ENCODE measurements at regions not wholly inside any gene's neighbourhood (a gene's known extent, or its start where the extent isn't known, plus 50 kb on each side); places are given as distances from the start of the nearest gene placed in this dataset.

DNA sequence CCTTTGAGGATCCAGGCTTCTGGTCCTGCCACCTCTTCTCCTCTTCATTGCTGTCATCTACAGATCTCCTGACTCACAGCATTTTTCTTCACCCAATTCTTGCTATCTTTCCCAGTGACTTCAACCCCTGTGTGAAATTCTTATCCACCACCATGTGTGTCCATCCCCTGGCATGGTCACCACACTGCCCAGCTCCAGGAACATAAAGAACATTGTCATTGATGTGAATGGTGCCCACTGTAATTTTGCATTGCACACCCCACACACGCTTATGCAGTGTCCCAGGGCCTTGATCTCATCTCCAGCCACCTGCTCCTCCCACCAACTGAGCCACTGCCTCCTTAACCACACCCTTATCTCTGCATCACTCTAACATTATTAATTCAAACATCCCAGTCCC is 85.3 kb downstream of the C1D start:
- H4K20me1 ChIP-seq (replicated peaks; ENCODE audit: control insufficient read depth, extremely low read depth, insufficient read depth, low read length): no peaks in the 10 kb centered on the region
- no peak for TF ChIP-seq EZH2 (IDR thresholded peaks at IDR 0.05; ENCODE audit: borderline replicate concordance, low read depth, low read length, severe bottlenecking)
- TF ChIP-seq POLR2A (IDR thresholded peaks at IDR 0.05; ENCODE audit: low read depth, low read length): no peak
- no peak for TF ChIP-seq MYC (IDR thresholded peaks at IDR 0.05; ENCODE audit: low read depth, low read length)
- TF ChIP-seq JUN (IDR thresholded peaks at IDR 0.05; ENCODE audit: borderline replicate concordance, insufficient read depth, insufficient read length, low read depth): no peak
- TF ChIP-seq, protein P1, sequence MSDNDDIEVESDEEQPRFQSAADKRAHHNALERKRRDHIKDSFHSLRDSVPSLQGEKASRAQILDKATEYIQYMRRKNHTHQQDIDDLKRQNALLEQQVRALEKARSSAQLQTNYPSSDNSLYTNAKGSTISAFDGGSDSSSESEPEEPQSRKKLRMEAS (IDR thresholded peaks at IDR 0.05; ENCODE audit: insufficient read depth, insufficient read length): no peak
- no peak for TF ChIP-seq FOS (IDR thresholded peaks at IDR 0.05; ENCODE audit: borderline replicate concordance, insufficient read depth, low read length)
- TF ChIP-seq GATA2 (IDR thresholded peaks at IDR 0.05; ENCODE audit: insufficient read depth, insufficient read length, low read depth, low read length): no peak
- TF ChIP-seq POLR2AphosphoS5 (IDR thresholded peaks at IDR 0.05; ENCODE audit: insufficient read depth, low read depth, low read length): no peak
- TF ChIP-seq, protein P2, sequence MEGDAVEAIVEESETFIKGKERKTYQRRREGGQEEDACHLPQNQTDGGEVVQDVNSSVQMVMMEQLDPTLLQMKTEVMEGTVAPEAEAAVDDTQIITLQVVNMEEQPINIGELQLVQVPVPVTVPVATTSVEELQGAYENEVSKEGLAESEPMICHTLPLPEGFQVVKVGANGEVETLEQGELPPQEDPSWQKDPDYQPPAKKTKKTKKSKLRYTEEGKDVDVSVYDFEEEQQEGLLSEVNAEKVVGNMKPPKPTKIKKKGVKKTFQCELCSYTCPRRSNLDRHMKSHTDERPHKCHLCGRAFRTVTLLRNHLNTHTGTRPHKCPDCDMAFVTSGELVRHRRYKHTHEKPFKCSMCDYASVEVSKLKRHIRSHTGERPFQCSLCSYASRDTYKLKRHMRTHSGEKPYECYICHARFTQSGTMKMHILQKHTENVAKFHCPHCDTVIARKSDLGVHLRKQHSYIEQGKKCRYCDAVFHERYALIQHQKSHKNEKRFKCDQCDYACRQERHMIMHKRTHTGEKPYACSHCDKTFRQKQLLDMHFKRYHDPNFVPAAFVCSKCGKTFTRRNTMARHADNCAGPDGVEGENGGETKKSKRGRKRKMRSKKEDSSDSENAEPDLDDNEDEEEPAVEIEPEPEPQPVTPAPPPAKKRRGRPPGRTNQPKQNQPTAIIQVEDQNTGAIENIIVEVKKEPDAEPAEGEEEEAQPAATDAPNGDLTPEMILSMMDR (IDR thresholded peaks at IDR 0.05; ENCODE audit: extremely low read depth in 1 of 2, insufficient read depth in 1 of 2, low read depth in 1 of 2, low read length in 2 of 2): no peak
- H3K27me3 ChIP-seq (ENCODE audit: control insufficient read depth in 2 of 2, insufficient read depth in 2 of 2, low read length in 2 of 2): no peaks in the 10 kb centered on the region
- H3K4me1 ChIP-seq (ENCODE audit: control insufficient read depth, extremely low read depth, insufficient read depth, low read length): peaks cover 6% of the 10 kb centered on the region
- no peaks in the 10 kb centered on the region for H3K9me1 ChIP-seq (replicated peaks; ENCODE audit: control insufficient read depth, extremely low read depth, insufficient read depth, low read length)
- H3K4me2 ChIP-seq (ENCODE audit: insufficient read depth, low read length): no peak overlapping the region
- no peak overlapping the region for H3K27ac ChIP-seq (ENCODE audit: insufficient read depth, low read depth, low read length)
- CTCF ChIA-PET: no interaction called here
- intact Hi-C loops (cut with micrococcal nuclease): no loop called here
- no peak overlapping the region for H3K4me3 ChIP-seq (replicated peaks in 1 of 3; ENCODE audit: insufficient read depth in 1 of 3, low read depth in 1 of 3, low read length in 3 of 3)
- FAIRE-seq (no peak), DNase-seq (ENCODE audit: low read depth, low spot score) (no peak)
- no peaks in the 10 kb centered on the region for H3K36me3 ChIP-seq (ENCODE audit: control insufficient read depth in 2 of 2, extremely low read depth in 1 of 2, insufficient read depth in 2 of 2, low read length in 2 of 2)
- BruUV-seq (replicated peaks): no TSS peak
- no peaks in the 10 kb centered on the region for H3K79me2 ChIP-seq (ENCODE audit: control insufficient read depth, insufficient read depth, low read length)
- H3K9ac ChIP-seq (replicated peaks; ENCODE audit: extremely low read depth, insufficient read depth, low read length): no peak overlapping the region
- H3K9me3 ChIP-seq (replicated peaks; ENCODE audit: control insufficient read depth, insufficient read depth, low read length): no peaks in the 10 kb centered on the region
- POLR2A ChIA-PET: no interaction called here
- H2AFZ ChIP-seq (ENCODE audit: low read depth, low read length): no peak overlapping the region
- dilution Hi-C loops (cut with MboI; ENCODE audit: extremely low pct_ligation_motif_present, low sequenced_read_pairs): no loop called here
